Lower lobe of right lung (tissue), 2 donors: ENCODE measurements at regions not wholly inside any gene's neighbourhood (a gene's known extent, or its start where the extent isn't known, plus 50 kb on each side); places are given as distances from the start of the nearest gene placed in this dataset.

Experiments
- ATAC-seq, 2 donors: fragments of 200-7000 bp; cut with Tn5 transposase; one replicate each; pipeline ENCODE4 v1.9.1; 2020 to 2022; ENCODE audit warnings: mild to moderate bottlenecking in 2 of 2, moderate library complexity in 2 of 2
- DNase-seq: peaks from one replicate; pipeline ENCODE4 v3.0.0-alpha.2; 2020
- H3K27ac ChIP-seq: fragments of 200-600 bp; one replicate; pipeline ENCODE4 v1.8.0; 2022
- H3K27me3 ChIP-seq: fragments of 200-600 bp; one replicate; pipeline ENCODE4 v1.8.0; 2022; ENCODE audit warnings: low read depth
- H3K36me3 ChIP-seq: fragments of 200-600 bp; one replicate; pipeline ENCODE4 v1.8.0; 2022; ENCODE audit warnings: mild to moderate bottlenecking
- H3K4me1 ChIP-seq: fragments of 200-600 bp; one replicate; pipeline ENCODE4 v1.8.0; 2022
- H3K4me3 ChIP-seq: fragments of 200-600 bp; one replicate; pipeline ENCODE4 v1.8.0; 2022; ENCODE audit warnings: mild to moderate bottlenecking
- H3K9me3 ChIP-seq: fragments of 200-600 bp; one replicate; pipeline ENCODE4 v1.8.0; 2022
- CTCF ChIP-seq: fragments of 200-600 bp; IDR thresholded peaks from one replicate; pipeline ENCODE4 v1.8.0; 2022; ENCODE audit warnings: antibody characterized with exemption, mild to moderate bottlenecking
- intact Hi-C: fragments of 100-400 bp; cut with DNase I; formaldehyde crosslinking; loops from one replicate; pipeline ENCODE4 v1.11.0; 2022
- donor health status: DM: no; HTN: yes; CAD: no; lungs with severe emphysema.

GRCh38 chr12:73262788-73263381 lies 990.7 kb downstream of the TRHDE start:
- TF ChIP-seq CTCF = no peak
- intact Hi-C loops = no loop called here
- Histone ChIP-seq H3K4me3 (no peak overlapping the region), H3K27ac (no peak overlapping the region), H3K9me3 (peaks cover 1% of the 10 kb centered on the region), H3K36me3 (no peaks in the 10 kb centered on the region), H3K4me1 (no peaks in the 10 kb centered on the region), H3K27me3 (no peaks in the 10 kb centered on the region)
- ATAC-seq (no peak), DNase-seq (no peak)

GRCh38 chr12:73266206-73266605 lies 994.0 kb downstream of the TRHDE start:
- Histone ChIP-seq H3K4me1 (no peaks in the 10 kb centered on the region), H3K9me3 (peaks cover 8% of the 10 kb centered on the region), H3K27ac (no peak overlapping the region), H3K4me3 (no peak overlapping the region), H3K36me3 (no peaks in the 10 kb centered on the region), H3K27me3 (no peaks in the 10 kb centered on the region)
- ATAC-seq (no peak), DNase-seq (no peak)
- TF ChIP-seq CTCF = no peak
- intact Hi-C loops = no loop called here

DNA sequence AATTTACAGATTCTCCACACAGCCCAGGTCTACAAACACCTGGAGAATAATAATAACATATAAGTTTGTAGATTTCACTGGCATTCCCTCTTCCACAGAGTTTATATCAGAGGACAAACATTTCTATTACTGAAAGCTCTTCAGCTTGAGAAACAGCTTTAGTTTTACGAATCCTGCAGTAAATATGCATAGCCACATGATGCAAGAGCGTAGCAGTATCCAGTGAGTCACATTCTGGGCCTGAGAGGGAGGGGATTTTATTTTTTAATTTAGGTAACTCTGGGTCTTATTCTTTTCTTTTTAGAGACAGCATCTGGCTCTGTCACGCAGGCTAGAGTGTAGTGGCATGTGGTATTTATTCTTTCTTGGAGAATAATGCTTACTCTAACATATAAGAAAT lies 1002.8 kb downstream of the TRHDE start:
- DNase-seq (no peak), ATAC-seq (no peak)
- H3K36me3 ChIP-seq = no peaks in the 10 kb centered on the region
- H3K27ac ChIP-seq = no peak overlapping the region
- no peaks in the 10 kb centered on the region for H3K4me1 ChIP-seq
- no peaks in the 10 kb centered on the region for H3K9me3 ChIP-seq
- no peaks in the 10 kb centered on the region for H3K27me3 ChIP-seq
- no peak for TF ChIP-seq CTCF
- intact Hi-C loops = no loop called here
- no peak overlapping the region for H3K4me3 ChIP-seq

DNA sequence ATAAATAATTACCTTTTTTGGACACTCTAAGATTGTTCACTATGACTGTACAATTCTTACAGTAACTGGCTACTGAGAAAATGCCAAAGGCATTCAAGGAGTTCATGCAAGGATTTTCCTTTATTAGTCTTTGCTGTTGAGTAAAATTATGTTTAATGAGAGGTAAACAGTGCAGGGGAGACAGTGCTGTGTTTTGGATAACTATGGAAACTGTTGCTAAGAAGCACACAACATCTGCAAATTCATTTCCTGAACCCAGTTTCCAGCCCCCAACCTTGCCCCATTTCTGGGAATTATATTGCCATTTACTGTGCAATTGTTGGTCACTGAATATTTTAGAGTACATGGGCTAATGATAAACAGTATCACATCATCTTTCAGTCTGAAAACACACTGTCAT lies 1005.8 kb downstream of the TRHDE start:
- Histone ChIP-seq H3K4me3 (no peak overlapping the region), H3K27me3 (no peaks in the 10 kb centered on the region), H3K36me3 (no peaks in the 10 kb centered on the region), H3K4me1 (no peaks in the 10 kb centered on the region), H3K27ac (no peak overlapping the region), H3K9me3 (no peaks in the 10 kb centered on the region)
- no peak for ATAC-seq
- no peak for TF ChIP-seq CTCF
- no peak for DNase-seq
- intact Hi-C loops = no loop called here

DNA sequence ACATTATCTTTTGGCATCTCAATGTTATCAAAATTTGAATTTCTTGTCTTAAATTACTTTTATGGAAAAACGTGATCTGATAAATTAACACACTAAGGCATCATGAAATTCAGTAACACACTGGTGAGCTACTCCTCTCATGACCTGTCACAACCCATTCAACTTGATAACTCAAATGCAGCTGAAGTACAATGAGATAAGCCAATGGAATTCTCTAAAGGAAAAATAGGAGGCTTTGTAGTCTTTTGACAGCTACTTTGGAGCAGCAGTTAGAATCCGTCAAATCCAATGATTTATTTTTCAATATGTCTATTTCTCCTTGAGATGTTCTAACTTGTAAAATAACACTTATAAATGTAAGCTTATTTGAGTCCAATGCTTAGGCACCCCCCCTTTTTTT lies 1029.4 kb downstream of the TRHDE start:
- Histone ChIP-seq H3K27ac (no peak overlapping the region), H3K4me3 (no peak overlapping the region), H3K9me3 (no peaks in the 10 kb centered on the region), H3K36me3 (no peaks in the 10 kb centered on the region), H3K4me1 (no peaks in the 10 kb centered on the region), H3K27me3 (no peaks in the 10 kb centered on the region)
- intact Hi-C loops = no loop called here
- no peak for TF ChIP-seq CTCF
- DNase-seq (no peak), ATAC-seq (no peak)

DNA sequence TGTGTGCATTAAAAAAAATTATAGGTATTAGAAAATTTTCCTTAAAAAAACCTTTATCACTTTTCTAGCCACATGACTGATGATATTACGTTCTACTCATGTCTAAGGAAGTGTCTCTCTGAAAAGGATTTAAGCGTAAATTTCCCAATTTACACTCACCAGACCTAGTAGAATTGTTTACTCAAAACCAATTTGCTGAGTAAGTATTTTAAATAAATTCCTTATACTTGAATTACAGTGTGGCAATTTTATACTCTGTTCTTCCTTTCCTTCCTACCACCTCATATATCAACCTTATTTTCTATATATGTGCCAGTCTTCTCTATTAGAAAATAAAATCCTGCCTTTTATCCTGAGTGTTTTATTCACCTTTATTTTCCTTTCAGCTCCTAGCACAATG lies 1035.1 kb downstream of the TRHDE start:
- Histone ChIP-seq H3K27ac (no peak overlapping the region), H3K36me3 (no peaks in the 10 kb centered on the region), H3K9me3 (no peaks in the 10 kb centered on the region), H3K4me1 (no peaks in the 10 kb centered on the region), H3K4me3 (no peak overlapping the region), H3K27me3 (no peaks in the 10 kb centered on the region)
- TF ChIP-seq CTCF = no peak
- no peak for DNase-seq
- intact Hi-C loops = no loop called here
- ATAC-seq = no peak
